Right atrium auricular region (tissue), 2 donors: ENCODE measurements at regions not wholly inside any gene's neighbourhood (a gene's known extent, or its start where the extent isn't known, plus 50 kb on each side); places are given as distances from the start of the nearest gene placed in this dataset.

ENCODE experiments used
- DNase-seq: peaks from one replicate; pipeline ENCODE4 v3.0.0-alpha.2; 2019; ENCODE audit warnings: low spot score
- H3K27ac ChIP-seq, 2 donors: fragments of 200-600 bp; sonication (generic); 1 replicate in 1 of 2; 2 replicates in 1 of 2; pipeline ENCODE4 v1.5.1; 2016 to 2019
- H3K27me3 ChIP-seq, 2 donors: fragments of 200-600 bp; sonication (generic); one replicate each; pipeline versions ENCODE4 v1.5.1 to v1.6.0; 2017 to 2019
- H3K36me3 ChIP-seq: fragments of 200-600 bp; sonication (generic); one replicate; pipeline ENCODE4 v1.5.1; 2016
- H3K4me1 ChIP-seq, 2 donors: fragments of 200-600 bp; sonication (generic); one replicate each; pipeline versions ENCODE4 v1.5.1 to v1.6.0; 2017 to 2019
- H3K4me3 ChIP-seq, 2 donors: fragments of 200-600 bp; sonication (generic); 1 replicate in 1 of 2; 2 replicates in 1 of 2; pipeline ENCODE4 v1.5.1; 2017 to 2019; ENCODE audit warnings: mild to moderate bottlenecking in 1 of 2, moderate library complexity in 1 of 2
- H3K9me3 ChIP-seq, 2 donors: fragments of 200-600 bp; sonication (generic); one replicate each; pipeline ENCODE4 v1.5.1; 2019
- TF ChIP-seq, protein P1 (sequence below), 2 donors: fragments of 200-600 bp; sonication (generic); IDR thresholded peaks; one replicate each; pipeline ENCODE4 v1.5.1; 2019; ENCODE audit warnings: antibody characterized with exemption in 2 of 2

DNA sequence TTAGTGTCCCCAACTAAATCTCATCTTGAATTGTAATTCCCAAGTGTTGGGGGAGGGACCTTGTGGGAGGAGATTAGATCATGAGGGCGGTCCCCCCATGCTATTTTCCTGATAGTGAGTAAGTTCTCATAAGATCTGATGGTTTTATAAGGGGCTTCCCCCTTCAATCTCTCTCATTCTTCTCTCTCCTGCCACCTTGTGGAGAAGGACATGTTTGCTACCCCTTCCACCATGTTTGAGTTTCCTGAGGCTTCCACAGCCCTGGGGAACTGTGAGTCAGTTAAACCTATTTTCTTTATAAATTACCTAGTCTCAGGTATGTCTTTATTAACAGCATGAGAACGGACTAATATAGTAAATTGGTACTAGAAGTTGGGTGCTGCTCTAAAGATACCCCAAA, 365.6 kb downstream of the ANKRD7 start:
- Histone ChIP-seq H3K27ac (no peak overlapping the region), H3K36me3 (no peaks in the 10 kb centered on the region), H3K27me3 (no peaks in the 10 kb centered on the region), H3K9me3 (no peaks in the 10 kb centered on the region), H3K4me3 (no peak overlapping the region), H3K4me1 (no peaks in the 10 kb centered on the region)
- DNase-seq: no peak
- TF ChIP-seq, protein P1, sequence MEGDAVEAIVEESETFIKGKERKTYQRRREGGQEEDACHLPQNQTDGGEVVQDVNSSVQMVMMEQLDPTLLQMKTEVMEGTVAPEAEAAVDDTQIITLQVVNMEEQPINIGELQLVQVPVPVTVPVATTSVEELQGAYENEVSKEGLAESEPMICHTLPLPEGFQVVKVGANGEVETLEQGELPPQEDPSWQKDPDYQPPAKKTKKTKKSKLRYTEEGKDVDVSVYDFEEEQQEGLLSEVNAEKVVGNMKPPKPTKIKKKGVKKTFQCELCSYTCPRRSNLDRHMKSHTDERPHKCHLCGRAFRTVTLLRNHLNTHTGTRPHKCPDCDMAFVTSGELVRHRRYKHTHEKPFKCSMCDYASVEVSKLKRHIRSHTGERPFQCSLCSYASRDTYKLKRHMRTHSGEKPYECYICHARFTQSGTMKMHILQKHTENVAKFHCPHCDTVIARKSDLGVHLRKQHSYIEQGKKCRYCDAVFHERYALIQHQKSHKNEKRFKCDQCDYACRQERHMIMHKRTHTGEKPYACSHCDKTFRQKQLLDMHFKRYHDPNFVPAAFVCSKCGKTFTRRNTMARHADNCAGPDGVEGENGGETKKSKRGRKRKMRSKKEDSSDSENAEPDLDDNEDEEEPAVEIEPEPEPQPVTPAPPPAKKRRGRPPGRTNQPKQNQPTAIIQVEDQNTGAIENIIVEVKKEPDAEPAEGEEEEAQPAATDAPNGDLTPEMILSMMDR (IDR thresholded peaks at IDR 0.05): no peak

DNA sequence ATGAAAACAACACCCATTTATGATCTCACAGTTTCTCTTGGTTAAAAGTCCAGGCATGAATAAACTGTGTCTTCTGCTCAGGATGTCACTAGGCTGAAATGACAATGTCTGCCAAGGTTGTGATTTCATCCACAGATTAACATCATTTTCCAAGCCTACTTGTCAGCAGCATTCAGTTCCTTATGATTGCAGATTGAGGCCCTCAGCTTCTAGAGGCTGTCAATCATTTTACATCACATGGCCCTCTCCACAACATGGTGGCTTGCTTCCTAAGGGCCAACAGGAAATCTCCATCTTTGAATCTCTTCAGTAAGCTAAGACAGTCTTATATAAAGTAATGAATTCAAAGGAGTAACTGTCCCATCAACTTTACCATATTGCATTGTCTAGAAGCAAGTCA, 377.6 kb downstream of the ANKRD7 start:
- no peaks in the 10 kb centered on the region for H3K4me1 ChIP-seq
- H3K4me3 ChIP-seq: no peak overlapping the region
- H3K27me3 ChIP-seq: no peaks in the 10 kb centered on the region
- no peak for DNase-seq
- no peak overlapping the region for H3K27ac ChIP-seq
- TF ChIP-seq, protein P1 (IDR thresholded peaks at IDR 0.05): no peak
- H3K36me3 ChIP-seq: no peaks in the 10 kb centered on the region
- H3K9me3 ChIP-seq: peaks cover 0 to 5% of the 10 kb centered on the region in 2 donors

DNA sequence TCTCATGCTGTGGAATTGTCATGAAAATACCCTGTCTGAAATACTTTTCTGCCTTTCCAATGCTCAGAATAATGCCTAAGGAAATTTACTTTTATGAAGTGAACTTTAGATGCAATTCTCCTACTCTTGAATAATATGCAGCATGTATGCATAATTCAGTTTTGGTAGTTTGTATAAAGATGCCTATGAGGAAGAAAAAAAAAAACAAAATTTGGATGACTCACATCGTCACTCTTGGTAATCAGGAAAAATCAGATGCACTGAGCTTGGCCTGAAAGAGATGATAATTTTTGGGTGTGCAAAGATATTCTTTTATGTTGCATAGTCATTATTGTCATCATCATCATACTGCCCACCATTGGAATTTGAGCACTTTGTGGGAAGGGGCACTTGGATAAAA, 382.1 kb downstream of the ANKRD7 start:
- Histone ChIP-seq H3K27me3 (no peaks in the 10 kb centered on the region), H3K36me3 (no peaks in the 10 kb centered on the region), H3K4me1 (no peaks in the 10 kb centered on the region), H3K27ac (no peak overlapping the region), H3K4me3 (no peak overlapping the region), H3K9me3 (no peaks in the 10 kb centered on the region)
- no peak for DNase-seq
- TF ChIP-seq, protein P1 (IDR thresholded peaks at IDR 0.05): no peak

DNA sequence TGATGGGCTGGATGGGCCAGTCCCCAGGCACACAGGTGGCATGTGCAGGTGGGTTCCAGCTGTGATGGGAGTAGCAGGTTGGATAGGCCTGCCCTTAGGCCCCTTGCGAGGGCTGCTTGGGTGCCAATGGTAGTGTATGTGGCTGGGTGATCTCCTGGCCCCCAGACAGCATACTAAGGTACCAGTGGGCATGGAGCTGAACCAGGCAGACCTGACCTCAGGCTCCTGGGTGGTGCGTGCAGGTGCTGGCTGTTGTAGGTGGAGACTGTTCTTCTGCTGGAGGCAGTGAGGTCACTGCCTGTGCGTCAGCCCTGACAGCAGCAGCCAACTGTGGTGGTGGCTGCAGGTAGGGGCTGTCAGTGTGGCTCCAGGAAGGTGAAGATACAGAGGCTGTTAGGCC, 384.7 kb downstream of the ANKRD7 start:
- Histone ChIP-seq H3K27ac (no peak overlapping the region), H3K9me3 (no peaks in the 10 kb centered on the region), H3K4me3 (no peak overlapping the region), H3K36me3 (no peaks in the 10 kb centered on the region), H3K4me1 (no peaks in the 10 kb centered on the region), H3K27me3 (no peaks in the 10 kb centered on the region)
- DNase-seq: no peak
- TF ChIP-seq, protein P1 (IDR thresholded peaks at IDR 0.05): no peak

DNA sequence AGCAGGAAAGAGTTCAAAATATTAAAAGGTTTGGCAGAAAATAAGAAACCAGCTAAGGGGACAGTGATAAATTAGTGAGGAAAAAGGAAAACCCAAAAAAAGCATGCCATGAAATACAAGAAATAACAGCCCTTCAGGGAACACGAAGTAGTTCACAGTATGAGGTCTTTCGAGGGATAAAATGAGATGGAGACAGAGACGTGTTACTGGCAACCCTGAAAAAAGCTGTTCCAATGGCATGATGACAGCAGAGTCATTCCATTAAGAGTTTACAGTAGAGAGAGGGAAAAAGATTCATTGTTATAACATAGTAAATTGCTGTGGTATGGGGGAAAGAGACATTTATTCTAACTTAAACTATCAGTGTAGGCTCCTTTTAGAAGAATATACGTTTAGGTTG, 391.2 kb downstream of the ANKRD7 start:
- H3K27ac ChIP-seq: no peak overlapping the region
- H3K4me3 ChIP-seq: no peak overlapping the region
- TF ChIP-seq, protein P1 (IDR thresholded peaks at IDR 0.05): no peak
- H3K9me3 ChIP-seq: no peaks in the 10 kb centered on the region
- H3K4me1 ChIP-seq: no peaks in the 10 kb centered on the region
- H3K27me3 ChIP-seq: no peaks in the 10 kb centered on the region
- DNase-seq: no peak
- no peaks in the 10 kb centered on the region for H3K36me3 ChIP-seq

DNA sequence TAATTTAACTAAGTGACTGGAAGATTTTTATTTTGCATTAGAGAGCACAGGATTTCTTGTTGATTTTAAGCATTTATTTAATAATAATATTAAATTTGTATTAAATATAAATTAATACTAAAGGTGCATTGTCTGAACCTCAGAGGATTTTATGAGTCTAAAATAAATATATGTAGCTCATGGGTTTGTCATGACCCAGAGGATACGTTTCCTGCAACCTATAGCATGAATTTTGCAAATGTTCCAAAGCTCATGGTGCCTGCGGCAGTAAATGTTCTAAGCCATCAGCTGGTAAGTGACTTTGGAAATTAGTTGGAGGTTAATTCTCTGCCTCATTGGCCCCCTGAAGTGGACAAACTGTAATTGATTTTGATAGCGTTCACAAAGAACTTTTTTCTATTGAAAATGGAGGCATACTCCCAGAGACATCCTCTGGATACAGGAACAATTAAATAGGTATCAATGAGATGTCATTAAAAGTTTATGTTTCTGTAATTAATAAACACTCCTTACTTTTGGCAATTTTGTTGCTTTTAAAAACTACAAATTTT, 397.4 kb downstream of the ANKRD7 start:
- no peak overlapping the region for H3K4me3 ChIP-seq

More for the DNA sequence above, 397.4 kb downstream of the ANKRD7 start:
- no peak overlapping the region for H3K27ac ChIP-seq
- peaks cover 0 to 5% of the 10 kb centered on the region in 2 donors for H3K9me3 ChIP-seq
- H3K27me3 ChIP-seq: no peaks in the 10 kb centered on the region
- no peaks in the 10 kb centered on the region for H3K4me1 ChIP-seq
- TF ChIP-seq, protein P1 (IDR thresholded peaks at IDR 0.05): no peak
- DNase-seq: no peak
- H3K36me3 ChIP-seq: no peaks in the 10 kb centered on the region
